Stimulated activated CD4-positive, alpha-beta T cell treated with anti-CD3 and anti-CD28 coated beads, Interleukin-1b, Interleukin-23, amount 100 ng/mL, for 48 hours (primary cell): ENCODE measurements at regions not wholly inside any gene's neighbourhood (a gene's known extent, or its start where the extent isn't known, plus 50 kb on each side); places are given as distances from the start of the nearest gene placed in this dataset.

Experiments used
- DNase-seq: peaks from one replicate; pipeline ENCODE4 v3.0.0-alpha.2; 2020

DNA sequence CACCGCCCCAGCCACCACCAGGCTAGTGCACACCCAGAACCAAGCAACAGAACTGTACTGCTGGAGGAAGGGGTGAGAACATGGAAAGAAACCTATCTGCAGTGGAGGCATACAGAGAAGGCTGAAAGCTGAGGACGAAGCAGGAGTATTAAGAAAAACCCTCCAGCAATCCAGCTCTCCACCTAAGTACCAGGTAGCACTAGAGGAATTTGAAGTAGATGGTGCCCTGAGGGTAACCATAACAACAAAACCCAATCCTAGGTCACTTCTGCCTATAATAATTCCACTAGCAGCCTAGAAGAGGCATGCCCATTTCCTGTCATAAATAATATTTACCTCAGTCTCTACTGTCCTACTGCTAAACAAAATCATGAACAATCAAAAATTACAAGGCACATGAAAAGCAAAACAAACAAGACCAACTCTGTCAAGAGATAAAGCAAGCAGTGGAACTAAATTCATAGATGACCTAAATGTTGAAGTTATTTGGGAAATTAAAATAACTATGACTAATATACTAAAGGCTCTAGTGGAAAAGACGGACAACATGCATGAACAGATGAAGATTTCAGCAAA, 51.1 kb downstream of the HYCC1 start:
- DNase-seq = no peak

DNA sequence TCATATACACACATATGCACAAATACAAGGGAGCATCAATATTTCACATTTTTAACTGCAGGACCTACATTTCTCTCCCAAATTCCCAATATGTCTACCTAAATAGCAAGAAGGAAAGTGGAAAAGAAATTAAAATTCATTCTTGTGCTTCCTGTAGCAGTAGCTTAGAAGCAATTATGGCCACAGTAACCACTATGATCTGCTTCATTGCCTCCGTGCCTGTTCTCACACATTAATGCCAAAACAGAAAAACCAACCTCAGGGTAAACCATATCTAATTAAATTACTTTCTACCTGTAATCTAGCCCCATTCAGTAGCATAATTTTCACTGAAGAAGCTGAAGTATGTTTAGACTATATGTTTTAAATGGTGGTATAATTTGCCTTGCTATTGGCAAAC, 55.2 kb downstream of the HYCC1 start:
- DNase-seq = no peak

DNA sequence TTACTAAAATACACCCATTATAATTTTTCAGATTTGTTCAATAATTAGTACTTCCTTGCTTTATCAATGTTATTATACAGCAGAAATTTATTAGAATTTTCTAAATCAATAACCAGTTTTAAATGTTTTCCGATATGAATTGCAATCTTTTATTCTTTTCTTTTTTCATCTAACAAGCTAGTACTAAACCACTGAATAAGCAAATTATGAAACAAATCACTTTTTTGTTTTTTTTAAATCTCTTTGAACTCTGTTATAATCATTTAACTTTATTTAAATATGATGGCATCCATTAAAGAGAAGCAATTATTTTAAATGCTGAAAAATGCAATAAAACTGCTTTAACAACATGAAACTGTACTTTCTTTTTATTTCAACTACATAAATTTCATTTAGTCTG, 59.7 kb downstream of the HYCC1 start:
- no peak for DNase-seq

DNA sequence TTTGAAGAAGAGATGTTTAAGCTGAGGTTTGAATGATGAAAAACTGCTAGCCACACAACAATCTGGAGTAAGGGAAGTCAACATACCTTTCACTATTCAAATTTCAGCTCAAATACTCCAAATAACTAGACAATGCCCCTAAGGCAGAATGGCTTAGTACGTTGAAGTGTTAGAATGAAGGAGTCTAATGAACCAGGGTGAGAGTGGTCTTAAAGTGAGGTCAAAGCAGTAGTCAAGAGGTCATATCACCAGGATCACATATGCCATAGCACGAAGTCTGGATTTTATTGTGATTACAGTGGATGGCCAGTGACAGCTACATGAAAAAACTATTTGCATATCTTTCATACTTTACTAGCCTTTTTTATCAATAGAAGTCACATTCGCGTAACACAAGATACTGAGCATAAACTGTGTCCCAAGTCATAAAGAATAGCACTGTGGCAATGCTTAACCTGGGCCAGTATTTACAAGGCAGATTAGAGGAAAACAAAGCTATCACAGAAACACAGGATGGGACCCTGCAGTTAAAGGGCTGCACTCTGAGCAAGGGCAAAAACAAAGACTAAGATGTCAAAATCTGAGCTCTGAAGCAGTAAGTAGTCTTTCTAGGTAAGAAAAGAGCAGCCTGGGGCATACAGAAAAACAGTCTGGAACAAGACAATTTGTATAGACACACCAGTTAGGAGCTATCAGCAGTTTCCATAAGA, 61.5 kb downstream of the HYCC1 start:
- no peak for DNase-seq

DNA sequence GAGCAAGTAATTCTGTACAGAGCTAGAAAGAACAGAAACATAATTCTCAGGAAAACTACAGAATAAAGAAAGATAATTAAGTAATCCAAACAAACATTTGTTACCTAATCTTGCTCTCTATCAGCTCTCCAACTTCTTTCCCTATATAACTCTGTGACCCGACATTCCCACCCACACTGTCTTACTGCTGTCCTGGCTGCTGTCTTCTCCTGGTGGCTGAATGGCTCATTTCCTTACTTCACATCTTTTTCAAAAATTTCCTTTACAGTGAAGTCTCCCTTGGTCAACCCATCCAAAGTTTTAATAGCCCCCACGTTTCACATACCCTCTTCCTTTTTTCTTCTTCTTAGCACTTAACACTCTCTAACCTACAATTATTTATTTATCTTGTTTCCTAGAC, 64.0 kb downstream of the HYCC1 start:
- DNase-seq = no peak

DNA sequence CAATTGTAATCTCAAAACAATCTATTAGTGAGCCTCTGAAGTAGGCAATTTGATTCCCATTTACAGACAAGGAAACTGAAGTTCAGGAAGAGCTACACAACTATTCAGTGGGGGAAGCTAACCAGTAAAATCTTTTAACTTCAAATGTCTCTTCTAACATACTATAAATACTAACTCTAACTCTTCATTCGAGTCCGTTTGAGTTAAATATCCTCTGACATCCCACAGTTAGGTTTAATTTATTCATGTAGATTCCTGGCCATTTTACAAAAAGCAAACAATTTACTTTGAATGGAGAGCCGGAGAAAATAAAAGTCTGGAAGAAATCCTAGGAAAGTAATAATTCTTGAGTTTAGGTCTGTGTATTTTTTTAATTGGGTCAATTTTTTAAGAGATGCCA, 64.7 kb downstream of the HYCC1 start:
- no peak for DNase-seq

DNA sequence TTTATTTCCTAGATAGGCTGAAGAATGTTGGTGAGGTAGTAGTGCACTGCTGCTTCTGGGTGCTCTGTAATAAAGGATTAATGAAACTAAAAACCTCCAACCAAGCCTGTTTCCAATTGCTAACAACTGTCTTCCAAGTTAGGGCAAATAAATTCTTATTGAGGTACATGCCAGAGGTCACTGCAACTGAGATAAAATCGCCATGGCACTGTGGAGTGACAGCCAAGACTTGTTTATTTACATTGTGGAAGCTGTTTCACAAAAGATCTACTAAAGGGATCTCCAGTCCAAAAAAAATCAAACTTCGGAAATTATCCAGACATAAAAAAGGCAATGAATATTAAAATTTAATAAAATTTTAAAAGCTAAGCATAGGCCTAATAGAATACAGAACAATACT, 65.2 kb downstream of the HYCC1 start:
- DNase-seq = no peak

DNA sequence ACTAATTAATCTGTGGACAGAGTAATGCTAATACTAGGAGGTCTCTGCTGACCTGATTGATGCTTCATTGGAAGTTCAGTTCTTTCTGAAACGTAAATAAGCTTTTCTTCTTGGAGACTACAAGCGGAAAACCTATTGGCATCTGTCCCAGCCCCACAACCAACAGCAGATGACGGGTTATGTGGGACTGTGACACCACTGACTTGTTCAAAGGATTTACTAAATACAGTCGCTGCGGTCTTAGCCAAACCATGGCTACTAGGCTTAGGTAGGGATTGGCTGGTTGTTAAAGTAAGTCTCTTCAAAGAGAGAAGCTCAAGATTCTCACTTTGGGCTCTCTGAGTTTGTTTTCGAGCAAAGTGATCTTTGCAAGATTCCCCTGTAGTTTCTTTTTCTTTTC, 68.3 kb downstream of the HYCC1 start:
- DNase-seq = no peak

DNA sequence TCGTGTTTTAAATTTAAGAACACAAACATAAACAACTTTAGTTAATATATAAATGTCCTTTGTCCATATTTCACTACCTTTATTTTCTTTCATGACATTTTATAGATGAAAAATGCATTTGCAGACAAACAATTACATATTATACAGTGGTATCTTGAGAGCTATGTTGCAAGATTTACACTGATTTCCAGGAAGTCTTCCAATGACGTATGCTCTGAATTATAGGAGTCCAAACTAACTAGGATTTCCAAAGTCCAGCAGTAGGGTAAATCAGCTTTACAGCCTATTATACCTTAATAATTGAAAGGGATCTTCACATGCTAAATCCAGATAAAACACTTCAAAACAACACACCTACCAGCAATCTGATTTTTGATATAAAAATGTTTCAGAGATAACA, 69.4 kb downstream of the HYCC1 start:
- DNase-seq = no peak

DNA sequence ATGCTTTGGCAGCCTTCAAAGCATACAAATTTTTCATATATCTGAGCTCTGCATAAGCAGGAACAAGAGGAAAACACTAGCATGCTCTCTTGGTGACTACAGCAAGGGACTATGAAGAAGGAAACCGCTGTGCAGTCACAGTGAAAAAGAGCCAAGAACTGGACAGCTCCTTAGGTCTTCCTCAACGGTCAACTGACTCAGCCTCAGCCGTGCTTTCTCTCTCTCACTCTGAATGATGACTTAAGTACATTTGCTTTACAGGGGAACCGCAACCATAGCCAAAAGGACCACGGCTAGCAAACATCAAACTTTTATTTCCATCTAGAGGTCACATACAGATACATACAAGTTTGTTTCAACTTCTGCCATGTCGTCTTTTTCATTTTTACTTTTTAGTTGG, 69.9 kb downstream of the HYCC1 start:
- no peak for DNase-seq

DNA sequence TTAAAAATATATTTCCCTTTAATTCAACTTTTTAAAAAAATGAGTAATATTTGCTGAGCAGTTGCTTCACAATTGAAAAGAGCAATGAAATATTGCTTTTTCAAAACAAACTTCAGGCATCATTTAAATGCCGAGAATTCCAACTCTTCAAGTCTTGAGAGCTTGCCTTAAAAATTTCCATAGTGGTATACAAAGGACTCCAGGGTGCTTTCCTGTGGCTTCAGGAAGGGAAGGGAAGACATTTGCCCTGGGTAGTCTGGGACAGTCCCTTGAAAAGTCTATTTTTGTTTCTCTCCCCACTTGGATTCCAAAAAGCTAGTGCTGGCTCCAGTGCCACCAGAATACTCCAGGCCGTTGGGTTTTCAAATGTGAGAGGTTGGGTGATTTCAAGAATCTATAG, 71.7 kb downstream of the HYCC1 start:
- no peak for DNase-seq

DNA sequence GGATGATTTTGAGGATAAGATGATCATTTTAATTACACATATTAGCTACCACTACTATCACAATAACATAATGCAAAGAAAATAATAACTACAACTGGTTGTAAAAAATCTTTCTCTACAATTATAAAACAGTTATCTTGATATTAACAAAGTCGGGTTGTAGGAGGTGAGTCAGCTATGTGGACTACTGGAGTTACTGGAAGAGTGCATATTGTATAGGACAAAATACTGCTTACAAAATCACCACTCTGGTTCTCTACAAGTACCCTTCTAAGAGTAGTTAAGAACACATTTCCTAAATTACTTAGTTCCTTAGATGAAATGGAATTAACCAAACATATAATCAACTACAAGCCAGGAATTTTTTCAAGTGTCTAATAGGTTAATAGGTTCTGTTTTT, 74.1 kb downstream of the HYCC1 start:
- DNase-seq = no peak

DNA sequence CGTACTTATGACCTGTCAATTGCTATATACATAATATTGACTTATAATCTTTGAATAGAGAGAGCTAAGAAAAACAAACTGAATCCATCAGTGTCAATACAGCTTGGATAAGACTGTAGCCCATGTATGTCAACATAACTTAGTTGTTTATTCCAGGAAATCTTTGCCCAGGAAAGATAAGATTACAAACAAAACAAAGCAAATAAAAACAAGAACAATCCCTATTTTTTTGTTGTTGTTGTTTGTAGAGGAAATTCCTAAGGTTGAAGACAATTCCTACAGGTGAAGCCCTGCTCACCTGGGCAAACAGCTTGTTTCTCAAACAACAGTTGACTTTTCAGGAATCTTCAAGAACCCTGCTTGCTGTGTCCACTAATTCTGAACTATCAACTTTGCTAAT, 76.0 kb downstream of the HYCC1 start:
- no peak for DNase-seq

DNA sequence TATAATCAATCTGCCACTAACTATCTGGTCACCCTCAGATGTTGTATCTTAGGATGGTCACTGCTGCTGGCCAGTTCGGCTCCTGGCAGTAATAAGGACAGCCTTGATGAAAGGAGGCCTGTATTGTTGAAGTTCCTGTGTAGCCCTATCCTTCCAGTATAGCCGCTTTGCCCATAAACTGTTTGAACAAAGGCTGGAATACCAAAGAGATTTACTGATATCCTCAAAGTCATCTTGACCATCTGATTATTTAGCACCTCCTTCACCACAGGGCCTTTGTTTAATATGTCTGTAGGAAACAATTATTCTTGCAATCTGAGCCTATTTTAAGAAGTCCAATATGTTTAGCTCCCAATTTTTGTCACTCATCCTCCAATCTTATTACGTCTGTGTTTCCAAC, 77.7 kb downstream of the HYCC1 start:
- no peak for DNase-seq

DNA sequence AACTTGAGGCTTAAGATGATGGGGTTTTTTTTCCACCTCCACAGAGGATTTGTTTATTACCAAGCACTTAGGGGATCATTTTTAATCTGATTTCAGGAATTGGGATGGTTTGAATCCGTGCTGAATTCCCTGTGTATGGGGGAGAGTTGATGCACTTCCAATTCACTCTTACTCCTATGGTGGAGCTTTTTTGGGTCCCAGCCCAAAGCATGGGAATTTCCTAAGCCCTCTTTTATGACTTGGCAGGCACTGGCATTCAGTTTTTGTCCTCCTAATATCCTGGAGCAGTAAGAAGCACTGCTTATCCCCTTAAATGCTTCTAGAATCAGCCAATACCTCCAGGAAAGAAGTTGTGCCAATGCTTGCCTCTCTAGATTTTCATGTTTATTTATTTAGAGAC, 78.7 kb downstream of the HYCC1 start:
- DNase-seq = no peak

DNA sequence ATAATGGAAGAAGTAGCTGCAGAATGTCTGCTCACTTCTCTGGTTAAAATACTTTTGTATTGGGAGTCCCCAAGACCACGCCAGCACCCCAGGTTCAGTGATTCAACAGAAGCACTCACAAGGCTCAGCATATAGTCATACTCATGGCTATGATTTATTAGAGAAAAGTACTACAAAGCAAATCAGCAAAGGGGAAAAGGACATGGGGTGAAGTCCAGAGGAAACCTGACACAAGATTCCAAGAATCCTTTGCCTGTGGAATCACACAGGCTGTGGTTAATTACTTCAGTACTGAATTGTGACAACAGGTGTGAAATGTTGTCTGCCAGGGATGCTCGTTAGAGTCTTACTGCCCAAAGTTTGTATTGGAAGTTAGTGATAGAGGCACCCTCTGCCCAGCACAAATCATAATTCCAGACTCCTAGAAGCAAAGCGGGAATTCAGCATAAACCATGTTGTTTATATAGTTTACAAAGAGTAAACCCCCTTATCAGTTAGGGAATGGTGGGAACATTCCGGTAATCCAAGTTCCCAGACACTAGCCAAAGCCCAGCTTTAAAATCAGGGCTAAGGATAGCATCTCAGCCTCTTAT, 79.4 kb downstream of the HYCC1 start:
- DNase-seq = no peak

DNA sequence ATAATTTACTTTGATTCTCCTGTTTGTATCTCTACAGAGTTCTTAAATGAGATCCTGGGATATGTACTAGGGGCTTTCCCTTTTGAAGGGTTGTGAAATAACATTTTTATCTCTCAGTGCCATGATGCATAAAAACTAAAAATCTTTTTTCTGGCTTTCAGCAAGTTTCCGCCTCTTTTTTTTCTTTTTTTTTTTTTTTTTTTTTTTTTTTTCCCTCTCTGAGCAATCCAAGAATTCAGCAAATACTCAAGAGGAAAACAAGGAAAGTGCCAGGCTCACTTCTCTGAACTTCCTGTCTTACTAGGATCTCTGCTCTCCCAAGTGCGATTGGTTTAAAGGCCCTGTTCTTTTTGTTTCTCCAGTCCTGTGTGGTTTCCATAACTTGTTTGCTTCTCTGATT, 79.9 kb downstream of the HYCC1 start:
- DNase-seq = no peak

DNA sequence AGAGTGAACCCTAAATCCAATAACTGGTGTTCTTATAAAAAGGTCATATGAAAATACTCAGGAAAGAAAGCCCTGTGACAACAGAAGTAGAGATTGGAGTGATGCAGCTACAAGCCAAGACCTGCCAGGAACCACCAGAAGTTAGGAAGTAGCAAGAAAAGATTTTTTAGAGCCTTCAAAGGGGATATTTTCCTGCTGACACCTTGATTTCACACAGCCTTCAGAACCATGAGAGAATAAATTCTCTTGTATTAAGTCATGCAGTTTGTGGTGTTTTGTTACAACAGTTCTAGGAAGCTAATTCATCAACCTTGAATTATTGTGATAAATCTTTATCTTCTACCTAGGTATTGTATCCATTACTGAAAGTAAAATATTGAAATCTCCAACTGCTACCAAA, 81.0 kb downstream of the HYCC1 start:
- DNase-seq = no peak

DNA sequence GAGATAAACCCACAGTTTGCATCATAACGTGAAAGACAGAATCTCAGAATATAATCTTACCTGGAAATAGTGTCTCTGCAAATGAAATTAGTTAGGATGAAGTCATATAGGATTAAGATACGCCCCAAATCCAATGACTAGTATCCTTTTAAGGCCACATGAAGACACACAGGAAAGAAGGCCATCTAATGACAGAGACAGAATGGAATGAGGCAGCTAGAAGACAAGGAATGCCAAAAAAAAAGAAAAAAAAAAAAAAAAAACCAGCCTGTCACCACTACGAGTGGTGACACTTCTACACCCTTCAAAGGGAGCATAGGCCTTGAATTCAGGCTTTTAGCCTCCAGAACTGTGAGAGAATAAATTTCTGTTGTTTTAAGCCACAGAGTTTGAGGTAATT, 82.9 kb downstream of the HYCC1 start:
- DNase-seq = no peak

DNA sequence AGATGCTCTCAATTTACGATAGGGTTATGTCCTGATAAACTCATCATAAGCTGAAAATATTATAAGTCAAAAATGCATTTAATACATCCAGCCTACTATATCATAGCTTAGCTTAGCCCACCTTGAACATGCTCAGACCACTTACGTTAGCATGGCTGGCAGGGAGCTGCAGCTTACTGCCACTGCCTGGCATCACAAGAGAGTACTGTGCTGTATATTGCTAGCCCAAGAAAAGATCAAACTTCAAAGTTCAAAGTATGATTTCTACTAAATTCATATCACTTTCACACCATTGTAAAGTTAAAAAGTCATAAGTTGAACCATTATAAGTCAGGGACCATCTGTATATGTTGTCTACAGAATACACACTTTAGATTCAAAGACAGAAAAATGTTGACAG, 91.6 kb downstream of the HYCC1 start:
- DNase-seq = no peak

DNA sequence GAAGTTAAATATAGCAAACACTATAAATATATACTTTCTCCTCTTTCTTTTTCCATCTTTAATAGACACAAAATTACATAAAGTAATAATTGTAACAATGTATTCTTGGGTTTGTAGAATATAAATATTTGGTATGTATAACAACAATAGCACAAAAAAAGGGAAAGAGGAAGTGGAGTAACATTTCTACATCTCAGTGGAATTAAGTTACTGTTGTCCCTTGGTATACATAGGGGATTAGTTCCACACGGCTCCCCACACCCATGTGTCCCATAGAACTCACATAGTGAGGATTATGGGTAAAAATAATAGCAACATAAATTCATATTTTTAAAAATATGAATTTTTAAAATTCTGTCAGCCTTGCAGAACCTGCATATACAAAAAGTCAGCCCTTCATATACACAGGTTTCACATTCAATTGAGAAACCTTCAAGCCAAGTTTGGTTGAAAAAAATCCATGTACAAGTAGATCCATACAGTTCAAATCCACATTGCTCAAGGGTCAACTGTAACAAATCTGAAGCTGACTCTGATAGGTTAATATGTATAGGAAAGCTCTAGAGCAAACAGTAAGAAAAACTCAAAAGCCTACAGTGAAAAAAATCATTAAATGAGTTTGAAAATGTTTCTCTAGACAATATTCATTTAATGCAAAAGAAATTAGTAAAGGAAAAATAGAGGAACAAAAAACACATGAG, 92.4 kb downstream of the HYCC1 start:
- DNase-seq = no peak

DNA sequence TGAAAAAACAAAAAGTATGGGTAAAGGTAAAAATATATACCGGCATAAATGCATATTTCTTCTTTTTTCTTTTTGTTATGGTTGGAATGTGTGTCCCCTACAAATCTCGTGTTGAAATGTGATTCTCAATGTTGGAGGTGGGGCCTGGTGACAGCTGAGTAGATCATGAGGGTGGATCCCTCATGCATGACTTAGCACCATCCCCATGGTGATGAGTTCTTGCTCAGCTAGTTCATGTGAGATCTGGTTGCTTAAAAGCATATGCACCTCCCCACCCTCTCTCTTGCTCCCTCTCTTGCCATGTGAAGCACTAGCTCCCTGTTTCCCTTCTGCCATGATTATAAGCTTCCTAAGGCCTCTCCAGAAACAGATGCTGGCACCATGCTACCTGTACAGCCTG, 93.3 kb downstream of the HYCC1 start:
- DNase-seq = no peak

DNA sequence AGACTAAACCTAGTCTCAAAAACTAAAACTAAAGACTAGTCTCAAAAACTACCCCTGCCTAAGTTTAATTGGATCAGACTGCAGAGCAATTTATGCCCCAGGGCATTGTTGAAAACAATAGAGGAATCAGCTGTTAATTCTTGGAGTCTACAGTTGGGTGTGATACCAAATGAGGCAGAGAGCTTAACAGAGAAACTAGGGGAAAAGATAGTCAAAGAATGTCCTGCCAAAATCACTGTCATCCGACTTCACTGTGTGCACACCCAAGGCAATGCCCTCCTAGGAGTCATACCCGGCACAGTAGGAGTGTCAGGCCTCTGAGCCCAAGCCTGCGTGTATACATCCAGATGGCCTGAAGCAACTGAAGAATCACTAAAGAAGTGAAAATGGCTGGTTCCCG, 90.5 kb upstream of the TOMM7 start:
- no peak for DNase-seq

DNA sequence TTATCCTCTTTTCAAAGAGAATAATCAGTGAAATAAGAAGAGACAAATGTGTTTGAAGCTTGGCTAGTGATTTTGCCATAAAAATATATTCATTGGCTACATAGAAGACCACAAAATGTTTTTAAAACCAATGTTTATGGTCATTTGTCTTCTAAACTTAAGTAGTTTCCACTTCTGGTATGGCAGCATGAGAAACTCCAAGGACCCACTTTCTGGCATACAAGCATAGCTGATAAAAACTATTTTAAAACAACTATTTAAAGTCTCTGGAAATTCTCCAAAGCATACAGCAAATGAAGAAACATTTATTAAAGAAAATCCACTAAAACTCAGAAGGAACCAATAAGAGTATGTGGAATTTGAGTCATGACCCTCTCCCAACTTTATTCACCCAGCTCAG, 89.2 kb upstream of the TOMM7 start:
- DNase-seq = no peak
